GM13977 (cell line): ENCODE measurements at regions not wholly inside any gene's neighbourhood (a gene's known extent, or its start where the extent isn't known, plus 50 kb on each side); places are given as distances from the start of the nearest gene placed in this dataset.

ENCODE experiments used
- DNase-seq: peaks from one replicate; pipeline ENCODE4 v3.0.0; 2012; ENCODE audit warnings: low spot score
- CTCF ChIP-seq: IDR thresholded peaks from 2 replicates; pipeline ENCODE4 v1.5.1; 2012; ENCODE audit warnings: mild to moderate bottlenecking, control low read depth; ENCODE audit not compliant: insufficient read depth; ENCODE audit errors: extremely low read depth, missing control alignments
- in situ Hi-C: fragments of 300-500 bp; cut with MboI; formaldehyde crosslinking; loops from one replicate; pipeline ENCODE4 v1.12.0; 2022; ENCODE audit warnings: low sequenced_read_pairs, low pct_unique_long_range_greater_than_20kb, mixed read lengths, inconsistent platforms; ENCODE audit not compliant: unreplicated experiment

- in situ Hi-C loops: loop anchor here (25.0 kb wide), 1 partner anchor 168 kb away; no protein-coding TSS in a partner anchor
- DNase-seq: no peak
Measured at GRCh38 chr3:72255191-72255590, 470.2 kb upstream of the PROK2 start.

GRCh38 chr3:72254483-72254882 lies 469.5 kb upstream of the PROK2 start:
- in situ Hi-C loops: loop anchor here (25.0 kb wide), 1 partner anchor 167 kb away; no protein-coding TSS in a partner anchor
- DNase-seq: no peak
- TF ChIP-seq CTCF: no peak

More at GRCh38 chr3:72255191-72255590, 470.2 kb upstream of the PROK2 start:
- TF ChIP-seq CTCF: no peak

GRCh38 chr3:72250725-72251124 lies 465.8 kb upstream of the PROK2 start:
- in situ Hi-C loops: loop anchor here (25.0 kb wide), 1 partner anchor 163 kb away; no protein-coding TSS in a partner anchor
- no peak for TF ChIP-seq CTCF

GRCh38 chr3:72248869-72249268 lies 463.9 kb upstream of the PROK2 start:
- in situ Hi-C loops: no loop called here
- no peak for TF ChIP-seq CTCF
- no peak for DNase-seq

More at GRCh38 chr3:72250725-72251124, 465.8 kb upstream of the PROK2 start:
- DNase-seq: no peak

GRCh38 chr3:72248389-72248761 lies 463.4 kb upstream of the PROK2 start:
- DNase-seq: no peak
- in situ Hi-C loops: no loop called here
- no peak for TF ChIP-seq CTCF

- no peak for DNase-seq
- in situ Hi-C loops: no loop called here
- TF ChIP-seq CTCF: no peak
Measured at GRCh38 chr3:72247645-72248388, 462.9 kb upstream of the PROK2 start.
